ENCODE measurements at regions not wholly inside any gene's neighbourhood (a gene's known extent, or its start where the extent isn't known, plus 50 kb on each side); places are given as distances from the start of the nearest gene placed in this dataset.
"Not testable (repeated sequence)": the region's sequence is repeated elsewhere in the genome, so short reads cannot be mapped to it uniquely, and the experiment has no call there.

DNA sequence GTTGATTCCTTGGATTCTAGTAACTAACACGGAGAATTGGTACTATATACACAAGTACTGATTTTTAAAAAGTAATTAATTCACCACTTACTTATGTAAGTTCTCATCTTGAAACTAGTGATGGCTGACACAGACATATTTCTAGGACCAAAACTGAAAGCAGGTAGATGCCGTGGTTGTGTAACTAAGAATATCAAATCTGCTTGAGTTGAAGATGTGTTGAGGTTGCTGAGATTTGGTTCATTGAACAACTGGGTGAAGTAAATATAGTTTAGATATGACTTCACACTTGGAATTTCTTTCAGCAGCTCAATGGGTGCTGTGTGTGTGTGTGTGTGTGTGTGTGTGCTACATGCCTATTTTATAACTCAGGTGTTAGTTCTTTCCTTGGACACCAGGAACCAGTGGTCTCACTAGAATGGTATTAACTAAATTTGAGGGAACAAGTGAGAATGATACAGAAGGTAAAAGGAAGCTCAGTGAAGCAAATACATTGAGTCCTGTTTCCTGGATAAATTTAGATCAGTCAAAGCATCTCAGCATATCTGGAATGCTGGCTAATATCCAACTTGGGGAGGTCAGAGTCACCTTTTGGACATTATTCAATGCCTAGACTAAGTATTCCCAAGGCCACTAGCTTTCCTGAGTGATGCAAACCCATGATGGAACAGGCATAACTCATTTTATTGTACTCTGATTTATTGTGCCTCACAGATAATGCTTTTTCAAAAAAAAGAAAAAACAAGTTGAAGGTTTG lies 110.7 kb upstream of the ZEB2 start:
- DNase-seq, result no peak

DNA sequence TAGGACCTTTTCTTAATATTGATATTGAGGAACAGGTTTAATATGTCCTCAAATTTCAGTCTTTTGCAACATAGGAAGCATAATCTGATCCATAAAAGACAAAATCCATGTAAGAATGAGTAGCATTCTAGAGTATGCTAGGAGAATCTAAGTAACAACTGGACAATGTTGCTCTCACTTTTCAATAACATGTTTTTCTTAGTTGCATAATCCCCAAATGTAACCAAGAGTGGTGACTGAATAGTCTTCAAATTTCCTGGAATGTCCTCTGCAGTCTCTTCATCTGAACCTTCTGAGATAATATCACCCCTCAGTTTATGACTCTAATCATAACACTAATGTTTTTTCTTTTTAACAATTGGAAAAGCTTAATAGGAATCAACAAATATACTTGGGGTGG lies 110.0 kb upstream of the ZEB2 start:
- DNase-seq, result no peak

DNA sequence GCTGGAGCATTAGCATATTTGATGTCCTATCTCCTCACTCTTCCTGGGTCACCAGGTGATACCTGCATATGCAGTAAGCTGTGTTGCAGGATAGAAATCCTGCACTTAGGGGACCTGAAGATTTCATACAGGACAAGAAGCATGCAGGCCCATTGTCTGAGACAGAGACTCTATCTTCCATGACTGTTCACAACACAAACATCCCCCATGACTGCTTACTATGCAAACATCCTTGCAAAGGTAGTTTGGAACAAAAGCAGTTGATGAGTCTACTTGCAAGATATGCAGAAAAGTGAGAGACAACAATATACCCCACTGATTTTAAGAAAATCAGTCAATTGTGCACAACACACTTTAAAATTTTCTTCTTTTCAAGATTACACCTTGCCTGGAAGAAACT lies 108.6 kb upstream of the ZEB2 start:
- no peak for DNase-seq

DNA sequence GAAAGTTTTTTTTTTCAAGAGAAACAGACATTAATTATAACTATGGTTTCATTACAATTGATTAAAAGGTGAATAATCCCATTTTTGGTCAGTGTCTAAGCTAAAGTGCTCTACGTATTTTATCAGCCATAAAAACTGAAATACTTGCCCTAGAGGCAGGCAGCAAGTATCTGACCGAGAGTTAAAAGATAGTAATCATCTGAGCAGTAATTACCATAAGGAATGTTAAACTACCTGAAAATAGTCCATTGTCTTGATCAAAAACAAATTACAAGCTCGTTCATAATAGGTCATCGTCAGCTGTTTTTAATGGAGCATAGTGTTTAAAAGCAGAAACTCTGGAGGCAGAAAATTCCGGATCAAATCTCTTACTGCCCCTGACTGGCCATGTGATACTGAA lies 105.7 kb upstream of the ZEB2 start:
- DNase-seq, result no peak

DNA sequence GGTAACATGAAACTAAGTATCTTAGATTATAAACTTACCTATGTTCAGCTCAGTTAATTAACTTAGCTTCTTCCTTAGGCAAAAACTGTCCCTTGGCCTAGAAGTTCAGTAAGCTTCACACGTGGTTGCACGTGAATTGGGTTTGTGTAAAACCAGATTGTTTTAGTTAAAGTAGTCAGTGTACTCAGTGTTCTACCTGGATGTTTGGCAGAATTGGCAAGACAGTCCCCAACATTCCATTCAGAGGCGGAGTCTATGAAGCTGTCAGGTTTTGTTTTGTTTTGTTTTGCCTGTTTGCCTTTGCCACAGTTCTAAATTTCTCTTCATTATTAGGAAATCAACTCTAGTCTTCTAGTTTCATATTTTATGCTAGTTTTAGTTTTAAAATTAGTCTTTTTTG lies 105.3 kb upstream of the ZEB2 start:
- DNase-seq, result no peak

DNA sequence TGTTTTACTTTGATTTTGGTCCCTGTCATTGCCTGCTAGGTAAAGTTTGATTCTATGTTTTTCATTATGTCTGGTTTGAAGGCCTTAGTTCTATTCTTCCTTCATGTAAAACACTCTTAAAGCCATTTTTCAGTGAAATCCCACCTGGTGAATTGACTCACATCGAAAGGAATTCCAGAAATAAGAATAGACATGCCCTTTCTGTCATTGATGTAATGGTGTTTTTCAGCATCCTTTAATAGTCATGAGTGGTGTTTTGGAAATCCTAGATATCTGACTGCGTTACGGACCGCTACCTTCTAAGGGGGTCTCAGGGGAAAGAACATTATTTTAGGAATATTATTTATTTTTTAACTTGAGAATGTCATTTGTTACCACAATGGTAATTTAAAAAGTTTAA lies 104.5 kb upstream of the ZEB2 start:
- DNase-seq, result no peak

DNA sequence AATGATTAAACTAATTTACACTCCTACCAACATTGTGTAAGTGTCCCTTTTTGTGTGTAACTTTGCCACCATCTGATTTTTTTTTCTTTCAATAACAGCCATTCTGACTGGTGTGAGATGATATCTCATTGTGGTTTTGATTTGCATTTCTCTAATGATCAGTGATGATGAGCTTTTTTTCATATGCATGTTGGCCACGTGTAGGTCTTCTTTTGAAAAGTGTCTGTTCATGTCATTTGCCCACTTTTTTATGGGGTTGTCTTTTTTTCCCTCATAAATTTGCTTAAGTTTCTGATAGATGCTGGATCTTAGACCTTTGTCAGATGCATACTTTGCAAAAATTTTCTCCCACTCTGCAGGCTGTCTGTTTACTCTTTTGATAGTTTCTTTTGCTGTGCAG lies 102.5 kb upstream of the ZEB2 start:
- DNase-seq, result not testable (repeated sequence)

DNA sequence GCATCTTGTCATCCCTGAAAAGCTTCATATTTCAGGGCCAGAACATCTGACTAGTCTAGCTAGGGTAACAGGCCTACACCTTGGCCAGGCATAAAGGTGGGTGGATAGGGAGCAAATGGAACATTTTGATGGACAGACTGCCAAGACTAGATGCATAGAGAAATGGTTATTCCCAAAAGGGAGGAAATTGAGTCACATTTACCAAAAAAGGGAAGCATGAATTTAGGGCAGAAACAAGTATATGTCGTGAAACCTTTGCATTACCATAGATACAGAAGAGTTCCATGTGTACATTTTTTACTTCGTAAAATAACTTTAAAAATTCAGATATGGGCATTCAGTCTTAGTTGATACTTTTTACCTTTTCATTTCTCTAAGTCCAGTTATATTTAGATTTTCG lies 101.3 kb upstream of the ZEB2 start:
- no peak for DNase-seq

DNA sequence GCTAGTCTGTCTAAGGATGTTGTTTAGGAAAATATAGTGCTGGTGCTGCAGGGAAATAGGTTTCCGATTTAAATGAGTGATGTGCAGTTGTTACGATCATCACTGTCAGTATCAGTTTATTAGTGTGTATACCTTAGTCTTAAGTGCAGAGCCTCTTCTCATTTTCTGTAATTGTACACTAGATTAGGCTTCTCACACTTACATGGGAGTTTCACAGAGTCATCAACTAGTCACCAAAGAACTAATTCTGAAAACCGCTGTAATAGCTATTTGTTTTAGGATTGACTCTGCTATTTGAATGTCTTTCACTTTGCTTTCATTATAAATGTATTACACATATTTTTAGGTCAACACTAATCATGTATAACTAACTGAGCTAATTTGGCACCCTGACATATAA lies 99.8 kb upstream of the ZEB2 start:
- no peak for DNase-seq

DNA sequence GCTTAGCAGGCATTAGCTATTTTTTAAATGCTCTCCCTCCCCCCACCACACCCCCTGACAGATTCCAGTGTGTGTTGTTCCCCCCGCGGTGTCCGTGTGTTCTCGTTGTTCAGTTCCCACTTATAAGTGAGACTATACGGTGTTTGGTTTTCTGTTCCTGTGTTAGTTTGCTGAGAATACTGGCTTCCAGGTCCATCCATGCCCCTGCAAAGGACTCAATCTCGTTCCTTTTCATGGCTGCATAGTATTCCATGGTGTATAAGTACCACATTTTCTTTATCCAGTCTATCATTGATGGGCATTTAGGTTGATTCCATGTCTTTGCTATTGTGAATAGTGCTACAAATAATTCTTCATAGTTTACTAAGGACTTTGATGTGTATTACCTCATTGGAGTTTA lies 97.3 kb upstream of the ZEB2 start:
- DNase-seq, result not testable (repeated sequence)

DNA sequence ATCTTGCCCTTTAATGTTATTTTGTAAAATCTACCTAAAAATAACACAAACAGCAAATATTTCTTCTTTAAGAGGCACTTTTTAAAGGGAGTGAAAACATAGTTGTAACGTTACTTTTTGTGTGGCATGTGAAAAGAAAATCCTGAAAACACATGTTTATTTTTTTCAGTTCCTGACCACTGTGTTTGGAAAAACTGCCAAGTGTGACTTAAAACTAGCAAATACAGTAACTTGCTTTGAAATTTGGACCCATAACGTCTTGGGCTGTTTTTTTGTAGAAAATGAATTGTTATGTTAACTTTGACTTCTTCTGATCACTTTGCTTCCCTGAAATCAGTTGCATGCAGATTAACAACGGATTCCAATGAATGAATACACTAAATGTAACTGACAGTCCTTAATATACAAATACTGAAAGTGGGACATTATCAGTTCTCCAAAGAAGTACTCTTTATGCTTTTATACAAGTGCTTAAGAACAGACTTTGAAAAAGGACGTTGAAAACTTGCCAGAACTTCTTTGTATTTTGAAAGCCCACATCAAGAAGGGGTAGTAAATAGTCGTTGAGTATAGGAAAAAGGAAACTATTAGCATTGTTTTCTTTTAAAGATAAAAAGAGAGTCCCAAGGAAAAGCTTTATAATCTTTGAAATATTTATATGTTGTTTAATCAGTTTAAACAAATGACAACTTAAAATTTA lies 96.1 kb upstream of the ZEB2 start:
- DNase-seq, result no peak

DNA sequence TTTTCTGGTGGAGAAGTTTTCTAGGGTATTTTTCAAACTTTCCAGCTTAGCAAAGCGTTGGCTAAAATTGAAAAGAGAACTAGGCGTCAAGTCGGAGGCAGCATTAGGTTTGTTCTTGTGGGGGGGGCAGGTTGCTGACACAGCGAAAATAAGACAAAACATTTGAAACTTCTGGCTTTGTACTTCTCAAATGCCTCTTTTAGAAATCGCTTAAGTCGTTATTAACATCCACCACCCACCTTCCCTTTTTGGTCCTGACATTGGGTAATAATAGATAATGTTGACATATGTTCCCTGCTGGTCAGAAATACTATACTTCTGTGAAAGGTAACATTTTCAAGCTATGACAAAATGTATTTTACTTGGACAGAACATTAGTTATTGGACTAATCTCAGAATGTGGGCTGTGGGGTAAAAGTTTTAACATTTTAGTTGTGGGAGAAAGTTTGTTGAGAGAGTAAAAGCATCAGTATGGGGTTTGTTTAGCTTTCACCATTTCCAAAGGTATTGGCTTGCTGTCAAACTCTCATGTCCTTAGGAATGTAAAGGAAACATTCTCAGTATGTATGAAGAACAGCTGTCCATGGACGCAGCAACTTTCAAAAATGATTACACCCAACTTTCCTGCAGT lies 88.1 kb upstream of the ZEB2 start:
- DNase-seq, result no peak

DNA sequence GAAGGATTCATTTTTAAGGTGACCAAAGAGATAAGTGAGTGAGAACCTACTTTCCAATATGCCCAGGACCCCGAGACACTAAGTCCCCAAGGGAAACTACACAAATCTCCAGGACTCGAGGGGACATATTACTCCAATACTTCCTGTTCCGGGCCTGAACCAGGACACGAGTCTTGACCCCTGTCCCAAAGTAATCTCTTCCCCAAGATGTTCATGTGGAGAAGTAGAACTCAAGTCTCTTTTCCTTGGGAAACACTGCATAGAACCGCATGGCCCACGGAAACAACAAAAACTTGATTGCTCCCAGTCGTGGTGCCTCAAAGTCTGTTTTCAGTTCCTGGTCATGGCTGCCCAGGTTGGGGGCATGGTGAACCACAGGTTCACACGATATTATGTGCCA lies 87.2 kb upstream of the ZEB2 start:
- no peak for DNase-seq

DNA sequence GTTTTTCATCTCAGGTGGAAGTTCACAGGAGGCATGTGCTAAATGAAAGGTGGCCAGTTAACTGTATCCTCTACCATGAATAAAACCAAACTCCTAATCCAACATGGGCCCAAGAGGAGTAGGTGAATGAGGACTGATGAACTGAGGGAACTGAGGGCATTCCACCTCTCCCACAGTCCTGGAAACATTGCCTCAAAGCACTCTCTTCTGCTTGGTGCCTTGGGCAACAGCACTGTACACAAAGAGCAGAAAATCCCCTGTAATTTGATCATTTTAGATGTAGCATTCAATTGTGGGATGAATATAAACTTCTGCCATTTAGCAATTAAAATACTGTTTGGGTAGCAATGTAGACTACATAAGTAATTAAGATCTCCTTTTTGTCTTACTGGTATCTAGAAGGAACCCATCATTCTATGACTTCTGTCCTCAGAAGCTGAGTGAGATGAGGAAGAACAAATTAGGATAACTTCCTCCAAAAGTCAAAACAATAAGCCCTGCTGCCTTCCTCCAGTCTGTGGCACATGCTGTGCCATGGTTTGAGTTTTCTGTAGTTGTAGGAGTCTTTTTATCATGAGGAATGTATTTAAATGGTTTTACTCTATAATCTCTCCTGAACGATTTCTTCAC lies 86.7 kb upstream of the ZEB2 start:
- no peak for DNase-seq

DNA sequence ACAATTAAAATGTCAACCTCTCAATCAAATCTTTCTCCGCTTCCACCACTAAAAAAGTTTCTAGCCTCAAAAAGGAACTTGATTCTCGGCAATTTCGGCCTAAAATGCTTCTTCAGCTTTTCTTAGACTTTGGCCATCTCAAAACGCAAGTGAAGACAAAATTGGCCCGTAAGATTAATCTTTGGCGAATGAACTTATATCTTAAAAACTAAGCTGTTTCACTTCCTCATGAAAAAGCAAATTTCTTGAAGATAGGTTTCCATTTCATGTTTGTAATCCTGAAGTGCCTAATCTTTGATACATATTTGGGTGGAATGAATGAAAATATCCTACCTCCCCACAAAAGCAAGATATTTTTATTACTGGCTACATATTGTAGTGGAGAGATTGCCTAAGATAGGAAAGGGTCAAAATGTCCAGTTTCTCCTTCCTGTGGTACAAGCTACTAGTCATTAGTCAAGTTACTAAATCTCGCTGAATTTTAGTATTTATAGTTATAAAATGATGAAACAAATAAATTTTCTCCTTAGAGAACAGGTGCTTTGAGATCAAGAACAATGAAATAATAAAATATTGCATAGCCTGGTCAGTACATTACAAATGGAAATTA lies 85.4 kb upstream of the ZEB2 start:
- no peak for DNase-seq

DNA sequence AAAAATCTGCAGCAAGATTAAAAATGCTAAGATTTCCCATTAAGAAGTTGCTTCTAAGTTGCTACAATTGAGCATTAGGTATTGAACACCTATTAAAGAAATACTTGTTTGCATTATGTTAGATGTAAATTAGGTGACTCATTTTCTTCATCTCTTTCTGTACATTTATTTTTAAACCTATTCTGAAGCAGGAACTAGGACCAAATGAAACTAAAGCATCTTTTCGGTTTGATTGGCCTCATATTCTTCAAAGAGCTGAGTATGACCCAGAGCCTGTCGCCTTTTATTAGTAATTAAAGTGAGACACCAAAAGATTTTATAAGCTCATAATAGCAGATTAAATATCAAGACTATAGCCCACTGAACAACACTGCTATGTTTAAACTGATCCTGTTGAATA lies 83.4 kb upstream of the ZEB2 start:
- no peak for DNase-seq

DNA sequence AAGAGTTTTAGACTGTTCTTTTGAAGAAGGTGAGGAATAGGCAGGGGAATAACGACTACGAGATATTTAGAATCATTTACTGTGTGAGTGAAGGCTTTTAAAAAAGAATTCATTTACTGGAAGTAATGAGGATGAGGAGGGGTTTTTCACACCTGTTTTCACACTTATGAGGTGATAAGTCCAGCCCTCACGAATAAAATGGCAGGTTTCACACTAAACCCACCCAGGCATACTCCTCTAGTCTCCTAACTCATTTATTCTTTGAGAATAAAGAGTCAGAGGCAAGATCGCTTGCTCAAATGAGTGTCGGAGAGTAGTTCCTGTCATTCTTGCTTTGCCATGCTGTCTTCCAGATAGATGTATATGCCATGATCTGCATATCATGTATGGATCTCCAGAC lies 79.0 kb upstream of the ZEB2 start:
- DNase-seq, result no peak

DNA sequence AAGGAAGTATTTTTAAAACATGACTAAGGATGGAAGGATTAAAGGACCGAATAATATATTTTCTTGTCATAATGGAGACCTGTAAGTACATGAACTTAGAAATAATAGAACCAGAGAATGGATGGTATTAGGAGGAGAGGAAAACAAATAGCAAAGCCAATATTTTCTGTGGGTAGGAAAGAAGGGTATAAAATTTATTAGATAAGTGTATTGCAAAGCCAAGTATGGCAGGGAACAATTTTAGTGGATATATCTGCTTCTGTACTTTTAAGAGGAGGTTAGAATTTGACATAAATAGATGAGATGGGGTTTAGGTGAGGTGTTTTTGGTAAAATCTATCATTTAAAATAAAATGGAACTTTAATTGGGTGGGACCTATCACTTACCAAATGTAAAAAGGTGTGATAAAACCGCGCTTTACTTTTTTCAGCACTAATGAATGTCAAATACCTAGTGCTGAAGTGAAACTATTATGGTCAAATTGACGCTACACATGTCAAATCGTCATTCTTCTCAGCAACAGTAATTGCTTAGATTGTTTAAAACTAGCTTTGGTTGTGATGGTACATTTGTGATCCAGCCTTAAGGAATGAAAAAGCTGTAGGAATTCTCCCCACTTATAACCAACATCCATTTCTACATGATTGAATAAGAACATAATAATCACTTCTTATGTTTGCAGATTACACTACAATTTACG lies 78.1 kb upstream of the ZEB2 start:
- no peak for DNase-seq

DNA sequence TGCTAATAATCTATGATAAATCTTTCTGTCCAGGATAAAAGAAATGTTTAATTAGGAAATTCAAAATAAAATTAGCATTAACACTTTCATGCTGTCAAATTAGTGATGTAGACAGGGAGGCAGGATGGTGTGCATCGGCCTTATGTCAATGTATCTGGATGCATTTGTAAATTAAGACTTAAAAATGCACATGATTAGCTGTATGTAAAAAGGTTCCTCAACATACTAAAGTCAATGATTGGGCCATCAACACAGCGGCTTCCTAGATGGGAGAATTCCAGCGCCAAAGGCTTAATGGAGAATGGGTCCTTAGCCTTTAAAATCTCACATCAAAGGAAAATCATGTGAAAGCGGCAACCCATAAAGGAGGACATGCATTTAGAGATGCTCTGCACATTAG lies 77.5 kb upstream of the ZEB2 start:
- no peak for DNase-seq

DNA sequence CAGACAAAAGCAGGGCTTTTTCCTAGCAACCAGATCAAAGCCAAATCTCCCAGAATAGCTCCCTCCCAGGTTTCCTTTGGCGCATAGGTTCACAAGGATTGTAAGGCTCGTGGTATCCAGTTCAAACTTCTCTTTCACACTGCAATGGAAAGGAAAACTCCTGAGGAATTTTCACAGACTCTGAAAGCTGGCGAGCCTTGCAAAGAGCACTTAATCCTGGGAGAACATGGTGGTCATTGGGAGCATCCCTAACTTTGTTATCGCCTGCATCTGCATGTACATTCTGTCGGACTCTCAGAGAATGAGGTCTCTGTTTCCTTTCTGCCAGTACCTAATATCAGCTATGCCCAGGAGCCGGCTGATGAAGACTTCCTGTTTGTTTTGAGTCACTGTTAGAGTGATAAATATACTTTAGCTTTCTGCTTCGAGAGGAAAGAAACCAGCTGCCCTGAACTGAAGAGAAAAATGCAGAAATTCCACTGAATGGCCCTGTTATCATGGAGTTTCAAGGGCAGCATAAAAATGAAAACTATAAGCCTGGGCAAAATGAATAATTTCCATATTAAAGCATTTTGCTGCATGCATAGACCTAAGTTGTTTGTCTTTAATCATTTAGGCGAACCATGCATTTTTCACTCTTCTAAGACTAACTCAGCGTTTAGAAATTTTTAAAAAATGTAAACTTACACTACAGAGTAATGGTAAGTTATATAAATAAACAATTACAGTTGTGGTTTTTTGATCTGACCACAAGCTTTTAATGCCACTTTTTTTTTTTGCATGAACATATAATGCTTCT lies 76.4 kb upstream of the ZEB2 start:
- no peak for DNase-seq

DNA sequence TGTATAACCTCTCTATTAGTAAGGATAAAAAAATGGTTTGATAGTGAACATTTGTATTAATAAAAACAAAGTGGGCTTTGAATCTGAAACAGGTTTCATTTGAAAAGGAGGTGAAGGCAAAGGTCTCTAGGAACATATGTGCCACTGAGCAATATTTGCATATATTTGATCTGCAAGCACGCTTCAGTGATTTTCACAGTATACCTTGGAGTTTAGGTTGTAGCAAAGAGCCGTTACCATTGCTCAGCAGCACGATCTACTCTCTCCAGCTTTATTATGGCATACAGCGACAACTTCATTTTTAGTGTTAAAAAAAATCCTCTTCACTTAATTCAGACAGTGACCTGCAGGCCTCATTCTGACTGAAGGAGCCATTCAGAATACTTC lies 75.8 kb upstream of the ZEB2 start:
- no peak for DNase-seq

DNA sequence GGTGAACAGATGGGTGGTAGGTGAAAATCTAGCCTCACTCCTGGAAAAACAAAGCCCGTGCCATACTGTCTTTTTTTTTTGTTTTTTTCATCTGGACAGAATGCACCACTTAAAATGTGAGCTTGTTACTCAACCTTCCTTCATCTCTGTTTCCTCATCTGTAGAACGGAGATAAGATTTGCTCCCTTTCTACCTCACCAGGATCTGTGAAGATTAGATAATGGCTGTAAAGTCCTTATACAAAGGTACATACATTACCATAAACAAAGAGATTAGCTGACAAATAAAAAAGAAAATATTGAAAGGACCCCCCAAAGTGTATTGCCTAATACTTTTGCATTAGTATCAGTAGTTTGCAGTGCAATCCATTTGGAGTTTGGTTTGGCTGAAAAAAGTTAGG lies 75.4 kb upstream of the ZEB2 start:
- DNase-seq, result no peak

All from NCI-H1105 treated with DMSO at 0.1 percent for 48 hours (cell line).